ENCODE measurements at regions not wholly inside any gene's neighbourhood (a gene's known extent, or its start where the extent isn't known, plus 50 kb on each side); places are given as distances from the start of the nearest gene placed in this dataset.
A peak's percentile ranks its signal among the peaks of the same experiment; 100 is the strongest.

DNA sequence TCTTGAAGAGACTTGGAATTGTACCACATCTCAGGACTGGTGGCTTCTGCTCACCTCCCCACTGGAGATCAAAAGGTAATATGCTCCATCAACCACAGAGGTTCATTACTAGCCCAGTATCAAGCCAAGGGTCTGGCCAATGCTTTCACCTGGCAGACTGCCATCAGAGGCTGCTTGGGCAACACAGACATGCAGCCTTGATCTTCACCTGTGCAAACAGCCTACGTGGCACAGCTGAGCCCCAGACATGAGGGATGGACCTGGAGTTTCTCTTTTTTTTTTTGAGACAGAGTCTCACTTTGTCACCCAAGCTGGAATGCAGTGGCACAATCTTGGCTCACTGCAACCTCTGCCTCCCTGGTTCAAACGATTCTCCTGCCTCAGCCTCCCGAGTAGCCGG is 105.6 kb upstream of the HES1 start:
- Histone ChIP-seq H4K8ac (ENCODE audit: extremely low read depth, insufficient read depth, low read length) (no peak overlapping the region), H3K23me2 (ENCODE audit: low read depth, low read length) (no peaks in the 10 kb centered on the region), H2AFZ (ENCODE audit: low read length) (no peak overlapping the region), H3K27me3 (replicated peaks in 1 of 4; ENCODE audit: control insufficient read depth in 3 of 4, extremely low read depth in 1 of 4, insufficient read depth in 3 of 4, low read length in 3 of 4) (no peaks in the 10 kb centered on the region; a peak in 2 of 7 replicates), H3K4me1 (replicated peaks in 1 of 4; ENCODE audit: control insufficient read depth in 3 of 4, insufficient read depth in 4 of 4, low read length in 3 of 4) (peaks cover 0 to 12% (median 8%) of the 10 kb centered on the region in 4 experiments), H3K79me1 (ENCODE audit: low read depth, low read length) (no peaks in the 10 kb centered on the region), H3K14ac (ENCODE audit: insufficient read length) (no peak overlapping the region), H4K5ac (ENCODE audit: insufficient read length, low read depth, low read length) (no peak overlapping the region), H3K23ac (ENCODE audit: insufficient read length) (no peak overlapping the region), H3K18ac (ENCODE audit: extremely low read depth, low read length) (no peak overlapping the region), H3K79me2 (ENCODE audit: control insufficient read depth in 1 of 2, insufficient read depth in 2 of 2, low read length in 2 of 2) (no peaks in the 10 kb centered on the region), H2BK5ac (ENCODE audit: low read depth, low read length) (no peak overlapping the region), H2BK12ac (ENCODE audit: low read depth, low read length) (no peak overlapping the region), H3K4me2 (ENCODE audit: insufficient read depth in 1 of 2, low read depth in 2 of 2, low read length in 2 of 2) (no peak overlapping the region), H3K9ac (replicated peaks in 1 of 4; ENCODE audit: extremely low read depth in 1 of 4, low read depth in 3 of 4, low read length in 3 of 4) (no peak overlapping the region), H2BK120ac (replicated peaks; ENCODE audit: low read depth, low read length) (no peak overlapping the region), H3K56ac (replicated peaks; ENCODE audit: insufficient read length, low read depth, low read length) (no peak overlapping the region), H3K4me3 (ENCODE audit: extremely low read depth in 1 of 4, insufficient read depth in 2 of 4, low read depth in 3 of 4, low read length in 4 of 4) (no peak overlapping the region), H3K27ac (ENCODE audit: low read depth, low read length) (no peak overlapping the region), H2BK20ac (ENCODE audit: low read length) (no peak overlapping the region), H3K9me3 (ENCODE audit: insufficient read depth in 2 of 2, low read depth in 1 of 2, low read length in 1 of 2) (0 out of 4 replicates have a peak, but pooled peaks cover 0 to 3% of the 10 kb centered on the region in 2 experiments), H3K36me3 (ENCODE audit: control insufficient read depth in 2 of 4, insufficient read depth in 4 of 4, low read length in 3 of 4) (no peaks in the 10 kb centered on the region), H4K91ac (replicated peaks; ENCODE audit: insufficient read length, low read length) (no peak overlapping the region), H4K20me1 (replicated peaks in 1 of 2; ENCODE audit: control insufficient read depth in 1 of 2, insufficient read depth in 2 of 2, low read length in 2 of 2) (no peaks in the 10 kb centered on the region), H3K4ac (replicated peaks; ENCODE audit: insufficient read length, low read depth, low read length) (no peak overlapping the region), H2AK5ac (ENCODE audit: low read depth, low read length) (no peak overlapping the region), H2BK15ac (ENCODE audit: low read length) (0 out of 2 replicates have a peak overlapping the region, but pooled peaks have one; percentile 46)
- POLR2A ChIA-PET (ENCODE audit: partially characterized antibody) = interaction anchor here (0.6 kb wide), 1 partner anchor 127 kb away, joined by 3 read pairs; no protein-coding TSS in a partner anchor
- WGBS, 2 experiments (ENCODE audit: extremely low coverage in 1 of 2, insufficient coverage in 1 of 2, insufficient read length in 1 of 2, insufficient replicate concordance in 2 of 2, low coverage in 1 of 2, low lambda C conversion rate in 2 of 2, missing lambda C conversion rate in 1 of 2) = 93% methylated on average over 4 of the region's 4 CpGs; no CpG with 5 or more reads in 1 of the 2 experiments
- DNase-seq (ENCODE audit: low read depth in 1 of 2, low spot score in 2 of 2) (no peak), FAIRE-seq (no peak)
- no peak for TF ChIP-seq RNF2 (IDR thresholded peaks at IDR 0.05; ENCODE audit: borderline replicate concordance, low read depth, low read length, missing control alignments, poor library complexity, severe bottlenecking)
- TF ChIP-seq JUND (IDR thresholded peaks at IDR 0.05; ENCODE audit: low read length) = no peak
- CTCF ChIA-PET (ENCODE audit: partially characterized antibody) = interaction anchor here (1.0 kb wide), 1 partner anchor 24 kb away, joined by 4 read pairs; no protein-coding TSS in a partner anchor

Measured in H1 (cell line).